Activated T-helper 17 cell treated with anti-CD3 and anti-CD28 coated beads, Interleukin-2, amount 50 U/mL, for 72 hours (primary cell): ENCODE measurements at regions not wholly inside any gene's neighbourhood (a gene's known extent, or its start where the extent isn't known, plus 50 kb on each side); places are given as distances from the start of the nearest gene placed in this dataset.

Experiments
- ATAC-seq: fragments of 150-1000 bp; cut with Tn5 transposase; replicated peaks from 2 replicates; pipeline ENCODE4 v1.10.0; 2021; ENCODE audit warnings: mild to moderate bottlenecking, moderate library complexity
- H3K27ac Mint-ChIP-seq: one replicate; pipeline ENCODE4 v1.8.0; 2022; ENCODE audit warnings: mixed read lengths
- H3K27me3 Mint-ChIP-seq: one replicate; pipeline ENCODE4 v1.8.0; 2022; ENCODE audit warnings: mixed read lengths
- H3K36me3 Mint-ChIP-seq: one replicate; pipeline ENCODE4 v1.8.0; 2022; ENCODE audit warnings: low read depth, mild to moderate bottlenecking, mixed read lengths
- H3K4me1 Mint-ChIP-seq: one replicate; pipeline ENCODE4 v1.8.0; 2022; ENCODE audit warnings: mixed read lengths
- H3K4me3 Mint-ChIP-seq: one replicate; pipeline ENCODE4 v1.8.0; 2022; ENCODE audit warnings: mild to moderate bottlenecking, mixed read lengths
- H3K9me3 Mint-ChIP-seq: one replicate; pipeline ENCODE4 v1.8.0; 2022; ENCODE audit warnings: mixed read lengths

GRCh38 chr18:56162311-56163265 lies 475.8 kb downstream of the TXNL1 start:
- Mint-ChIP-seq H3K36me3 (no peaks in the 10 kb centered on the region), H3K27me3 (no peaks in the 10 kb centered on the region), H3K27ac (no peak overlapping the region), H3K4me3 (no peak overlapping the region), H3K9me3 (no peaks in the 10 kb centered on the region), H3K4me1 (no peaks in the 10 kb centered on the region)
- no peak for ATAC-seq

- H3K27me3 Mint-ChIP-seq, result no peaks in the 10 kb centered on the region
- no peak for ATAC-seq
- H3K4me3 Mint-ChIP-seq, result no peak overlapping the region
- H3K9me3 Mint-ChIP-seq, result no peaks in the 10 kb centered on the region
- no peak overlapping the region for H3K27ac Mint-ChIP-seq
- H3K36me3 Mint-ChIP-seq, result no peaks in the 10 kb centered on the region
- no peaks in the 10 kb centered on the region for H3K4me1 Mint-ChIP-seq
These were observed 476.7 kb downstream of the TXNL1 start for GRCh38 chr18:56161566-56162260.

- Mint-ChIP-seq H3K4me1 (no peaks in the 10 kb centered on the region), H3K4me3 (no peak overlapping the region), H3K27ac (no peak overlapping the region)
These were observed 479.7 kb downstream of the TXNL1 start for GRCh38 chr18:56158676-56159075.

GRCh38 chr18:56157541-56157940 lies 480.9 kb downstream of the TXNL1 start:
- ATAC-seq, result no peak
- no peak overlapping the region for H3K4me3 Mint-ChIP-seq
- no peaks in the 10 kb centered on the region for H3K27me3 Mint-ChIP-seq
- H3K4me1 Mint-ChIP-seq, result no peaks in the 10 kb centered on the region
- no peaks in the 10 kb centered on the region for H3K36me3 Mint-ChIP-seq
- H3K9me3 Mint-ChIP-seq, result peaks cover 8% of the 10 kb centered on the region
- H3K27ac Mint-ChIP-seq, result no peak overlapping the region

More at GRCh38 chr18:56158676-56159075, 479.7 kb downstream of the TXNL1 start:
- peaks cover 2% of the 10 kb centered on the region for H3K9me3 Mint-ChIP-seq
- ATAC-seq, result no peak
- no peaks in the 10 kb centered on the region for H3K36me3 Mint-ChIP-seq
- H3K27me3 Mint-ChIP-seq, result no peaks in the 10 kb centered on the region

- no peaks in the 10 kb centered on the region for H3K36me3 Mint-ChIP-seq
- no peaks in the 10 kb centered on the region for H3K4me1 Mint-ChIP-seq
- H3K4me3 Mint-ChIP-seq, result no peak overlapping the region
- H3K27ac Mint-ChIP-seq, result no peak overlapping the region
- ATAC-seq, result no peak
- H3K9me3 Mint-ChIP-seq, result peaks cover 12% of the 10 kb centered on the region
- no peaks in the 10 kb centered on the region for H3K27me3 Mint-ChIP-seq
These were observed 485.7 kb downstream of the TXNL1 start for GRCh38 chr18:56152551-56153310.

GRCh38 chr18:56148373-56148772 lies 490.0 kb downstream of the TXNL1 start:
- H3K27me3 Mint-ChIP-seq, result no peaks in the 10 kb centered on the region
- H3K9me3 Mint-ChIP-seq, result peaks cover 16% of the 10 kb centered on the region

GRCh38 chr18:56146565-56146964 lies 491.8 kb downstream of the TXNL1 start:
- no peak overlapping the region for H3K4me3 Mint-ChIP-seq

More at GRCh38 chr18:56148373-56148772, 490.0 kb downstream of the TXNL1 start:
- ATAC-seq, result no peak
- H3K36me3 Mint-ChIP-seq, result no peaks in the 10 kb centered on the region
- no peaks in the 10 kb centered on the region for H3K4me1 Mint-ChIP-seq
- H3K4me3 Mint-ChIP-seq, result no peak overlapping the region
- no peak overlapping the region for H3K27ac Mint-ChIP-seq

GRCh38 chr18:56142001-56142400 lies 496.4 kb downstream of the TXNL1 start:
- no peak overlapping the region for H3K27ac Mint-ChIP-seq
- no peaks in the 10 kb centered on the region for H3K4me1 Mint-ChIP-seq
- peaks cover 7% of the 10 kb centered on the region for H3K9me3 Mint-ChIP-seq
- ATAC-seq, result no peak
- no peaks in the 10 kb centered on the region for H3K36me3 Mint-ChIP-seq
- H3K27me3 Mint-ChIP-seq, result no peaks in the 10 kb centered on the region
- no peak overlapping the region for H3K4me3 Mint-ChIP-seq

More at GRCh38 chr18:56146565-56146964, 491.8 kb downstream of the TXNL1 start:
- Mint-ChIP-seq H3K9me3 (peaks cover 12% of the 10 kb centered on the region), H3K27me3 (no peaks in the 10 kb centered on the region), H3K27ac (no peak overlapping the region), H3K36me3 (no peaks in the 10 kb centered on the region), H3K4me1 (no peaks in the 10 kb centered on the region)
- no peak for ATAC-seq

- Mint-ChIP-seq H3K4me3 (no peak overlapping the region), H3K27me3 (no peaks in the 10 kb centered on the region), H3K9me3 (peaks cover 4% of the 10 kb centered on the region), H3K36me3 (no peaks in the 10 kb centered on the region), H3K4me1 (no peaks in the 10 kb centered on the region), H3K27ac (no peak overlapping the region)
- ATAC-seq, result no peak
These were observed 498.6 kb downstream of the TXNL1 start for GRCh38 chr18:56139792-56140254.

- ATAC-seq, result no peak
- H3K4me3 Mint-ChIP-seq, result no peak overlapping the region
- H3K9me3 Mint-ChIP-seq, result peaks cover 4% of the 10 kb centered on the region
- H3K4me1 Mint-ChIP-seq, result no peaks in the 10 kb centered on the region
- H3K36me3 Mint-ChIP-seq, result no peaks in the 10 kb centered on the region
- H3K27ac Mint-ChIP-seq, result no peak overlapping the region
- no peaks in the 10 kb centered on the region for H3K27me3 Mint-ChIP-seq
These were observed 499.0 kb downstream of the TXNL1 start for GRCh38 chr18:56139372-56139771.

- H3K27ac Mint-ChIP-seq, result no peak overlapping the region
- no peaks in the 10 kb centered on the region for H3K9me3 Mint-ChIP-seq
- H3K27me3 Mint-ChIP-seq, result no peaks in the 10 kb centered on the region
- H3K36me3 Mint-ChIP-seq, result no peaks in the 10 kb centered on the region
- ATAC-seq, result no peak
- no peaks in the 10 kb centered on the region for H3K4me1 Mint-ChIP-seq
- no peak overlapping the region for H3K4me3 Mint-ChIP-seq
These were observed 502.3 kb downstream of the TXNL1 start for GRCh38 chr18:56136105-56136504.

- no peak for ATAC-seq
- peaks cover 20% of the 10 kb centered on the region for H3K9me3 Mint-ChIP-seq
- H3K4me3 Mint-ChIP-seq, result no peak overlapping the region
- peaks cover 5% of the 10 kb centered on the region for H3K27me3 Mint-ChIP-seq
- H3K36me3 Mint-ChIP-seq, result no peaks in the 10 kb centered on the region
- no peaks in the 10 kb centered on the region for H3K4me1 Mint-ChIP-seq
- no peak overlapping the region for H3K27ac Mint-ChIP-seq
These were observed 507.9 kb downstream of the TXNL1 start for GRCh38 chr18:56130481-56130880.

- no peaks in the 10 kb centered on the region for H3K4me1 Mint-ChIP-seq
- peaks cover 5% of the 10 kb centered on the region for H3K27me3 Mint-ChIP-seq
- H3K9me3 Mint-ChIP-seq, result peaks cover 25% of the 10 kb centered on the region
These were observed 510.1 kb downstream of the TXNL1 start for GRCh38 chr18:56128153-56128791.

More at GRCh38 chr18:56128153-56128791, 510.1 kb downstream of the TXNL1 start:
- no peak overlapping the region for H3K27ac Mint-ChIP-seq
- ATAC-seq, result no peak
- H3K4me3 Mint-ChIP-seq, result no peak overlapping the region
- H3K36me3 Mint-ChIP-seq, result no peaks in the 10 kb centered on the region
